Activated CD8-positive, alpha-beta memory T cell treated with anti-CD3 and anti-CD28 coated beads for 48 hours (primary cell): ENCODE measurements at regions not wholly inside any gene's neighbourhood (a gene's known extent, or its start where the extent isn't known, plus 50 kb on each side); places are given as distances from the start of the nearest gene placed in this dataset.
"Not testable (repeated sequence)": the region's sequence is repeated elsewhere in the genome, so short reads cannot be mapped to it uniquely, and the experiment has no call there.

Experiments
- DNase-seq, 3 experiments: peaks; one replicate each; pipeline ENCODE4 v3.0.0-alpha.2; 2020; ENCODE audit warnings: low read depth in 2 of 3, low spot score in 2 of 3

DNA sequence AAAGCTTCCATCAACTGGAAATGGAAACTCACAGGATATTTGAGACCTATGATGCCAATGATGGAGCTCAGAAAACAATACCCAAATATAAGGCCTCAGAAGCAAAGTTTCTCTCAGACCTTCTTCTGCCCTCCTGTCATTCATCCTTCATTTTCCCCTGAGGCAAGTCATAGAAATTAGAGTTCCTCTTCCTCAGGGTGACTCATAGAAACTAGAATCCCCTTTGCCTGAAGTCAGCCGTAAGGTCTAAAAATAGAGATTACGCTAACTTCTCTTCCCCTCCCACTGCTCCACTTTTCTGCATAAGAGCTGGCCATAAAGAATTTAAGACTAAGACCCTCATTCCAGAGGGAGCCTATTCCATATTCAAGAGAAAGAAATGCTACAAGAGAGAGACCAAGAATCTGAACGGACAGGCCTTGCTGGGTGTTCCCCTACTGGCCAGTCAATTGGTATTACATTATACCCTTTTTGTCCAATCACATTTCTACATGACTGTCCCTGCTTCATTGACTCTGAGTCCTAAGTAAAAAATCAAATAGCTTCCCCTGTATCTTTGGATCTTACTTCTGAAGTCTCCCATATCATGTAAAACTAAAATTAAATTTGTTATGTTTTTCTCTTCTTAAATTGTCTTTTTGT lies 994.9 kb downstream of the ADGRL2 start:
- DNase-seq, result no peak

DNA sequence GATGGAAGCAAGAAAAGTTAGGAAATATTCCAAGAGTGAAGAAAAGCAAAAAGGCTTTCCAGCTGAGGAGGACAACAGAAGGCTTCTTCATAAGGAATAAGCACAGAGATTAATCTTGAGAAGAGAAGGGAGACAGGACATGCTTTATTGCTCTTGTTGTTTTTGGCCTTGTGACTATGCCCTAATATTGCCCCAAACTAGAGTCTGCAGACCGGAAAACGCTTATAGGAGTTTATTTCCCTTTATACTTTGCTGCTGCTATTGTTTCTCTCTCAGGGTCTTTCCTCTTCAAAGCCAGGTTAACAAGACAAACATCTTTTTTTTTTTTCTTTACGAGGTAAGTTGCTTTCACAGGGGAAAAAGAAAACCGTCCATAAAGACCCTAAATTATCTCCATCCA lies 991.4 kb downstream of the ADGRL2 start:
- DNase-seq, result no peak

DNA sequence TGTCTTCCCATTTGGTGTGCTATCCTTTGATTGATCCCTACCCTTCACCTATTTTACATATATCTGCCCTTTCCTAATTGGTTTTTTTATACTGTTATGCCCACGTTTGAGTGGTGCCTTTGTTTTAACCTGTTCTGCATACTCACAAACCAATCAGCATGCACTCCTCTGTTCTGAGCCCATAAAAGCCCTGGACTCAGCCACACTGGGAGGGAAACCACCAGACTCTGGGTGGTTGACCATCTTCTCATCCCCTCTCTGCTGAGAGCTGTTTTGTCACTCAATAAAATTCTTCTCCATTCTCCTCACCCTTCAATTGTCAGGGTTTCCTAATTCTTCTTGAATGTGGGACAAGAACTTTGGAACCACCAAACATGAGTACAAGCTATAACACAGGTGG lies 989.8 kb downstream of the ADGRL2 start:
- no peak for DNase-seq

DNA sequence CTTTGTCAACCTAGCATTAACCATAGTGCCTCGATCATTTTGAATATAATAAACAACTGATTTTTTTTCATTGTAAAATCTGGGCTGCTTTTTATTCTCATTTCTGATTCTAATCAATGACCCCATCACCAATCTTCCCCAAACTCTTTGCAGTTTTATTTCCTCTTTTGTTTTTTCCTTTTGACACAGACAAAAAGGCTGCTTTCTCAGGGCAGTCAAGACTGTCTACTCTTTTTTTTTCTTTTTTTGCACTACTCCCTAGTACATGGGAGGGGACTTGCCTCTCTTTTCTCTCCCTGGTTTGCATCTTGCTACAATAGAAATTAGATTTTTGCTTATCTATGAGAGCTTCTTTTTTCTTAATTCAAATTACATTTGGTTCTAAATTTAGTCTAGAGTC lies 987.9 kb downstream of the ADGRL2 start:
- no peak for DNase-seq

DNA sequence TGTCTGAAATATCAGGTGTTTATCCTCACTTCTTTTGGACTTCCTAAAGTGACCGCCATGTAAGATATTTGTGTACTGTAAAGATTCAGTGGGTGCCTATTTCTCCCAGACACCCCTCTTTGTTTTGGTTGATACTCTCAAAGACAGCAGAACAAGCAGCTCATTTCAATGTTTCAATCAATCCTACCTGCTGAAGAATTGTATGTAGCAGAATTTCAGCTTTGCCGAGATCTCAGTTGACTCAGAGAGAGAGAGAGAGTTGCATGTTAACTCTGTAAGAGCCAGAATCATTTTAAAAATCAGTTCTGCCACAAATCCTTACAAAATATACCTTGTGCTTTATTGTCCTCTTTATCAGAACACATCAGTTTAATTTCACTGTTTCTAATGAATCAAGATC lies 987.3 kb downstream of the ADGRL2 start:
- no peak for DNase-seq

DNA sequence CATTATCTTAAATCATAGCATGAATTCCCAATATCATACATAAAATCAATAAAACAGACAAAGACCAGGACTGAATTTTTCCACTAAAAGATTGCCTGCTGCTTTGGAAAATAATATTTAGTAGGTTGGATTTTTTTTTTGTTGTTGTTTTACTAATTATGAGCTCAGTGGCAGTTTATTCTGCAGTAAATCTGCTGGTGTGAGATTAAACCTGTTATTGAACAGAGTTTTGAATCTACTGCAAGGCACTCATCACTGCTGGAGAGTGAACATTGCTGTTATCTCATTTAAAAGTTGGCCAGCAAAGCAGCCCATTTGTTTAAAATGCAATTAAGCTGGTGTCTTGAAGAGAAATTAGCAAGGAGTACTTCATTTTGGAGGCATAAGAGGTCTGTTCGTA lies 986.1 kb downstream of the ADGRL2 start:
- DNase-seq, result no peak

DNA sequence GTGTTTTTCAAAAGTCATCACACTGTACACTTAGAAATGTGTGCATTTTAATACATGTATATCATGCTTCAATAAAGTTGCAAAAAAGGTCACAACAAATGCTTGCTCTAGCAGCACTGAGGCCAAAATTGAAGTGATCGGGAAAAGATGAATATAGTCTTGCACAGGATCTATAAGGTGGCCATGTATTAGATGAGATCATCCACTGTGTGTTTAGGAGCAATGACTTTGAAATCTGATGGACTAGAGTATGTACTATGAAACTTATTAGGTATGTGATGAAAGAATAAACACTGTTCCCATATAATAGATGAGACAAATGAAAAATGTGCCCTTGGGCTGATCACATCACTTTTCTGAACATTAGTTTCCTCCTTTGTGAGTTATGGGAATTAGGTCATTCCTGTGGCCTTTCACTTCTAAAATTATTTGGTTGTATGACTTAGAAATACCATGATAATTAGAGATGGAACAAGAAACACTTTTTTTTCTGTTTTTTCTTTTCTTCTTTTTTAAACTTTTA lies 984.6 kb downstream of the ADGRL2 start:
- DNase-seq, result no peak

DNA sequence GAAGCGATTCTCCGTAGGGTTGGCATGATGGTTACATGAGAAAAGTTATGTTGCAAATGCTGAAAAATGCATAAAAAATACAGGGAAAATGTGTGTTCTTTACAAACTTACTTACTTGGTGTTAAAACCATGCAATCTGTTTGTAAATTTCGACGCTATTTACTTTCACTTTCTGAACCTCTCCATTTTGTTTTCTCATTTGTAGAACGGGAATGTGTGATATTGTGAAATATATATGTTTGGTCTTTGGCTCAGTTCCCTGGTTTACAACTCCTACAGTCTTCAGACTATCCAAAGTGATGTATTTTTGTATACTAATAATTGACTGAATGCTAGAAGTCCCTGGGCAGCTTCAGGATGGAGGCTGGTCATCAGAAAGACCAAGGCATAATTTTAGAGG lies 982.3 kb downstream of the ADGRL2 start:
- no peak for DNase-seq

DNA sequence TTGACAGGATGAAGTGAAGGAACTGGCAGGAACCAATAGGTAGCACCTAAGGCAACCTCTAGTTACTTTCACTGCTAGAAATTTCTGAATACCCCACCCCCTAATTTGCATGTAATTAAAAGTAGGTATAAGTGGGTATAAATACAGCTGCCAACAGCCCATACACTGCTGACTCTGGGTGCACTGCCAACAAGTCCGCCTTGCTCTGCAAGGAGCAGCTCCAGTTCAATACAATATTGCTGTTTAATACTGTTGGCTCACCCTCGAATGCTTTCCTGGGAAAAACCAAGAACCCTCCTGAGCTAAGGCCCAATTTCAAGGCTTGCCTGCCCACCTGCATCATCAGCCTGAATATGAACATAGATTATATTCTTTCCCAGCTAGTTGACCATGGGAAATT lies 981.9 kb downstream of the ADGRL2 start:
- DNase-seq, result no peak

DNA sequence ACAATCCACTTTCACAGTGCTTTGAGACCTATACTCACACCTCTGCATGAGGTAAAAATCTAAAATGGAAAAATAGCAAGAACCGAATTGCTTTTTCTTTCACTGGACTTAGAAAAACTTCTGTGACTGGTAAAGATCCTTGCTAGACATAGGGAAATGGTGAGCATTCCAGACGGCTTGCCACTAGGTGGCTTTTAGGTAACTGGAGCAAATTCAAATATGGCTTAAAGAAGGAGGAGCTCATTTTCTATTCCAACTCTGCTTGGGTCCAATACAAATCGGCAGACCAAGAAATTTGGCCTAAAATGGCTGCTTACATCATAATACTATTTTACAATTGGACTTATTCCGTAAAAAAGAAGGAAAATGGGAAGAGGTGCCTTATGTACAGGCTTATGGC lies 977.9 kb downstream of the ADGRL2 start:
- DNase-seq, result no peak

DNA sequence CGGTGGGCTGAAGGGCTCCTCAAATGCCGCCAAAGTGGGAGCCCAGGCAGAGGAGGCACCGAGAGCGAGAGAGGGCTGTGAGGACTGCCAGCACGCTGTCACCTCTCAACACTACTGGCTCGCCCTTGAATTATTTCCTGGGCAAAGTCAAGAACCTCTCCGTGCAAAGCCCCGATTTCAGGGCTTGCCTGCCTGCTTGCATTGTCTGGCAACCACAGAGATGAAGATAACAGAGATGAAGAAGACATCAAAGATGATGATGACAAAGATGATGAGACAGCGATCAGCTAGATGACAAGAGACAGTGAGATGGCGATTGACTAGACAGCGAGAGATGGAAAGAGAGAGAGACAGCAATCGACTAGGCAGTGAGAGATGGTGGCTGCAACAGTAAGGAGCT lies 976.5 kb downstream of the ADGRL2 start:
- DNase-seq, result no peak

DNA sequence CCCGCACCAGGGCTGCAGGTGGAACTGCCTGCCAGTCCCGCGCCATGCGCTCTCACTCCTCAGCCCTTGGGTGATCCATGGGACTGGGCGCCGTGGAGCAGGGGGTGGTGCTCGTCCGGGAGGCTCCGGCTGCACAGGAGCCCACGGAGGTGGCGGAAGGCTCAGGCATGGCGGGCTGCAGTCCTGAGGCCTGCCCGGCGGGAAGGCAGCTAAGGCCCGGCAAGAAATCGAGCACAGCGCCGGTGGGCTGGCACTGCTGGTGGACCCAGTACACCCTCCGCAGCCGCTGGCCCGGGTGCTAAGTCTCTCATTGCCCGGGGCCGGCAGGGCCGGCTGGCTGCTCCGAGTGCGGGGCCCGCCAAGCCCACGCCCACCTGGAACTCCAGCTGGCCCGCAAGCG lies 976.0 kb downstream of the ADGRL2 start:
- not testable (repeated sequence) for DNase-seq

DNA sequence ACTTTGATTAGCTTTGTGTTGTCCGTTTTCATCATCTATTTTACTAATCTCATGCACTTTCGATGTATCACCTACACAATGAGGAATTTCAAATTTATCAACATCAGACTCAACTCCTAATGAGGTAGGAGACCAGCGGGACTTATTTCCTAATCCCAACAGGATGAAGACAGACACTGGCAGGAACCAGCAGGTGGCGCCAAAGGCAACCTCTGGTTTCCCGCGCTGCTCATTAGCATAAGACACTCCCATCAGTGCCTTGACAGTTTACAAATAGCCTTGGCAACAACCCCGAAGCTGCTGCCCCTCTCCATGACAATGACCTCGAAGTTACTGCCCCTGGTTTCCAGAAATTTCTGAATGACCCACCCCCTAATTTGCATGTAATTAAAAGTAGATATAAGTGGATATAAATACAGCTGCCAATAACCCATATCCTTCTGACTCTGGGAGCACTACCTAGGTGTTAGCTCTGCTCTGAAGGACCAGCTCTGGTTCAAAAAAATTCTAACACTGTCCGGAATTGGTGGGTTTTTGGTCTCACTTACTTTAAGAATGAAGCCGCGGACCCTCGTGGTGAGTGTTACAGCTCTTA lies 974.8 kb downstream of the ADGRL2 start:
- DNase-seq, result peak in 1 of 3 experiments; percentile 18

DNA sequence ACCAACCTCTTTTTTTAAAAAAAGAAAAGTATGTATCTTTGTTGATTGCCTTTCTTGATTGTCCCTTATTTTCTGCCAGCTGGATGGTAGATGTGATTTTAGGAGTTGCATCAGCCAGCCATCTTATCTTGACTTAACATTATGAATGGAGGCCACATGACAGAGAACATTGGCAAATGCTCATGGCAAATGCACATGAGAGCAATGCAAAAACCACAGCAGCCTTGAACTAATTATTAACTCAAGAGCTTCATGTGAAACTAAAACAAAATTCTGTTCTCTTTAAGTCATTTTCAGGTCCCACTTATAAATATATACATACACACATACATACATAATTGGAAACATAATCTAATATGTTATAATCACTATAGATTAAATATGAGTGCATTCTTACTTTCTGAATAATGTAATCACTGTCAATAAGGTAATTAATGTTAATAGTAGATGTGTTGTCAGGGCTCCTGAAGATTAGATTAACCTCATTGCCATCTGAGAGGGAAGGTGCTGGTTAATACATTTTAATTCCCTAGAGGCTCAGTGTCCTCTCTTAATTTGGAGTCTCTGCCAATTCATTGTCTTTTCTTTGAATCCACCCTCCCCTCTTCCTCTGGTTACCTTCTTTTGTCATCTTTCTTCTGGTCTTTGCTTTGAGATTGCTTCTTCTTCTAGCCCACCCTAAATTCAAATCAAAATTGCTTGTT lies 962.2 kb downstream of the ADGRL2 start:
- no peak for DNase-seq

DNA sequence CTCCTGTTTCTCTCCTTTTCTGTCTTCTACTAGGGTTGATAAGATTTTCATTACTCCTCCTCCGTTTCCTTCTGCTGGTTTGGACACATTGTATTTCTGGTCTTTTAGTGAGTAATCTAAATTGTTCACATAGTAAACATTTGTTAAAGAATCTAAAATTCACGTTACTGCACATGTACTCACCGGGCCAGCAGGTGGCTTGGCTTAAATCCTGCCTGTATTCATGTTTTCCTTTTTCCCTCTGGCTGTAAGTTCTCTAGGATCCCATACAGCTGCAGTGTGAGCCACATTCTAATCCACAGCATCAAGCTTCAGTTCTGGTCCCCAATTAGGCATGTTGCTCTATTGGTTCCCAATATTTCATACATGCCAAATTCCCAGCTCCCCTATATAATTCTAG lies 958.3 kb downstream of the ADGRL2 start:
- no peak for DNase-seq

DNA sequence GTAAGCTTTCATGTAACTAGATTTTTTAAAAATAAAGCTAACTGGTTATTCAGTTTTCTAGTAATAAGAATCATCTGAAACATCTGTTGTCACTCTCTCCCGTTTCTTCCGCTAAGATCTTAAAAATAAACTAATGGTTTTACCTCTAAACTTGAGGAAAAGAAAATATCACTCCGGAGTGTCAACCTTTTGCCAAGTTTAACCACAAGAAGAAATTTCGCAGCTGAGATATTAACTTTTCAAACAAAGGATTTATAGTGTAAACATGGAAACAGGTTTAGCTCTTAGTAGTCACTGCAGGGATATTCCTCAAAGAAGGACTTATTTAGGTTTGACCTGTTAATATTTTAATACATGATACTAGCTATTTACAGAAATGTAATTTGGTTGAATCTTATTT lies 954.9 kb downstream of the ADGRL2 start:
- DNase-seq, result no peak

DNA sequence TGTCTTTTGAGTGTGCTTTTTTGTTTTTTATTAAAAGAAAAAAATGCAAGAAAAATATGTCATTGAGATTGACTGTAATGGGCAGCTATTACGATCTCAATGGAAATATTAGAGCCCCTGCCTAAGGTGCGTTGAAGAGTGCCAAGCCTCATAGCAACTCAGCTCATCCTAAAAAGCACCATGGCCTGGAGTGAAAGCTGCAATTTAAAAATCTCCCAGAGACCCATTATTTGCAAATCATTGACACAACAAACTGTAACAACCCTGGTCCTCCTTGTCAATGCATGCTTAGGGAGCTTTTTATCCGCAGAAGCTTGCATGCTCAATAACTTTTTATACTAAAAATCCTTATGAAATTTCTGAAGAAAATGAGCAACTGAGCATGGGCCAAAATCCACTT lies 954.5 kb downstream of the ADGRL2 start:
- DNase-seq, result no peak

DNA sequence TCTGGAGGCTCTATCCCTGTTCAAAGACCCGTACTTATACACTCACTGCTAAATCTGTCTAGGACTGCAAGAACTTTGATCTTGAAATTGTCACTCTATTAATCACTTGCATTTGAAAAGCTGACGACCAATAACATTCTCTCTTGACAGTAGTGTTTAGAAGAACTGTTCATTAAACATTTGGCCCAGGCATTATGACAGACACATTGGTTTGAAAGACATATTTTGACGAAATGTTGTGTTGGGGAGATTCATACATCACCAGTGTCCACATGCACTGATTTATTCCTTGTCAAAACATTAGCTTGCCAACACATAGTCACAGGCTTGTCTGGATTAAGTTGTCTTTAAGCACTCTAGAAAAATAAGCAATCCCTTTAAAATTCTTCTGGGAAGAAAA lies 951.3 kb downstream of the ADGRL2 start:
- DNase-seq, result no peak

DNA sequence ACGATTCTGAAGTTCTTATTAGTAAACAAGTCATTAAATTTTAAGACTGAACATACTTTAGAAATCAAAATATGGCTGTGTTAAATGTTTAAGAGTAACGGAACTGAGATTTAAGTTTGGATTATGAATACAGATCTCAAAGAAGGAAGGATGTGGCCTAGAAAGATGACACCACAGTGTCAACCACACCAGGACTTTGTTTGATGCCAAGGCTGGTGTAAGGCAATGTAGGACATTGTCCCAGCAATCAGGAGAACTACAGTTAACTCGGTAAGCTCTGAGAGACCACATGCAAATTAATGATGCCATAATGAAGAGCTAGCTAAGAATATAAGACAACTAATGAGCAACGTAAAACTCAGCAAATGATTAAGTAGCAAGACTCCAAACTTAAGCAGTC lies 932.9 kb downstream of the ADGRL2 start:
- no peak for DNase-seq

DNA sequence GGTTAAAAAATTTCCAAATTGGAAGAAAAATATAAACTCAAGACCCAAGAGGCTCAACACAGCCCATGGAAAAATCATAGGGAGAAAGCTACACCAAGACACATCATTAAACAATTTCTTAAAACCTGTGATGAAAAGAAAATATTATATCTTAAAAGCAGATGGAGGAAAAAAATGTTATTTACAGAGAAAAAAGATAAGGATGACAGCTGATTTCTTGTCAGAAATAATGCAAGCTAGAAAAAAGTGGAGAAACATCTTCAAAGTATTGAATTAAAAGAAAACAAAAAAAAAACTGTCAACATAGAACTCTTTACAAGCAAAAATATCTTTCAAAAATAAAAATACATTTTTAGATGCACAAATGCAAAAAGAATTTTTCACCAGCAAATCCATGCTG lies 930.5 kb downstream of the ADGRL2 start:
- DNase-seq, result no peak

DNA sequence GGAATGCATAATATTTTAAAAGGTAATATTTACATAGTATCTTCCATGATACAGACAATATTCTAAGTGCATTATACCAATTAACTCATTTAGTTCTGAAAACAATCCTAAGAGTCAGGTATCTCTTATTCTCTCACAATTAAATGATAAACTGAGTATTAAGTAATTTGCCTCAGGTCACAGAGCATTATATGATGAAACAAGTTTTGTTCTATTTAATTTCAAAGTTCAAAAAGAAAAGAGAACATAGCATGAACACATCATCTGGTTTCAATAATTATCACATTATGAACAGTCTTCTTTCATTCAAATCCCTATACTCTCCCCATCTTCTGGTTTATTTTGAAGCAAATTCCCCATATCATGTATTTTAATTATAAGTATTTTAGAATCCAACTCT lies 927.5 kb downstream of the ADGRL2 start:
- no peak for DNase-seq

DNA sequence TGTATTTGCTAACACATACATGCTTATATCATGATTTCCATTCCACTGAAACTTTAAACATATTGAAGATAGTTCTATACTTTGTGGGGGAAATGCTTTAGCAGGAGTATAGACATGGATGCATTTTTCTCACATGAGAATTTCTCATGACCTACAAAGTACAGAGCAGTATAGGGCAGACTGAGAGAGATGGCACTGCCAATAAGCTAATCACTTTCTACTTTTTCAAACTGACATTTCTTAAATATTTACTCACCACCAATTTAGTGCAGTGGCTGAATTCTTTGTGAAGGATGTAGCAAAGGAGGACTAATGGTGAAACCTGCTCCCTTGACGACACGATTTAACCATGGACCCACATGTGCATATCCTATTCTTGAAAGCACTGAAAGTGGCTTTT lies 923.5 kb downstream of the ADGRL2 start:
- DNase-seq, result no peak

DNA sequence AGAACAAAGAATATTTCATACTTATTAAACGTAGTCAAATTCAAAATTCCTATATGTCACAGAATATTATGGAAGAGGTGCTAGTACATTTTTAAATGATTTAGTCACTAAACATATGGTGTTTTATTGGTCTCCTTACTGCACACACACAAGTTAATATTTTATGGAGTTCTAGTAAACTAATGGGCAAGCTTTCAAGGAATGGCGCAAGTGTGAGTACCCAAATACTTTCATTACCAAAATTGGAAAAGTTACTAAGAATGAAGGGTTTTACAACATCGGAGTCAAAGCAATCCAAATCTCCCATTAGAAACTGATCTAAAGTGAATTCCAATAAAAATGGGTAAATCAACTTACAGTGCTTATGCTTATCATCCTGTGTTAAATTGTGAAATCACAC lies 921.9 kb downstream of the ADGRL2 start:
- DNase-seq, result no peak
